Rectal smooth muscle tissue (tissue), 1 donor: ENCODE measurements at regions not wholly inside any gene's neighbourhood (a gene's known extent, or its start where the extent isn't known, plus 50 kb on each side); places are given as distances from the start of the nearest gene placed in this dataset.
"Not testable (repeated sequence)": the region's sequence is repeated elsewhere in the genome, so short reads cannot be mapped to it uniquely, and the experiment has no call there.

Experiments used
- H3K27ac ChIP-seq: one replicate; pipeline ENCODE4 v1.7.0; 2013; ENCODE audit warnings: low read depth, low read length, inconsistent platforms
- H3K27me3 ChIP-seq: one replicate; pipeline ENCODE4 v1.7.0; 2013; ENCODE audit warnings: low read length; ENCODE audit not compliant: control insufficient read depth, insufficient read depth
- H3K36me3 ChIP-seq: one replicate; pipeline ENCODE4 v1.7.0; 2013; ENCODE audit warnings: low read length; ENCODE audit not compliant: control insufficient read depth, insufficient read depth
- H3K4me1 ChIP-seq: one replicate; pipeline ENCODE4 v1.7.0; 2013; ENCODE audit warnings: low read length; ENCODE audit not compliant: control insufficient read depth, insufficient read depth
- H3K4me3 ChIP-seq: one replicate; pipeline ENCODE4 v1.7.0; 2013; ENCODE audit warnings: low read length
- H3K9ac ChIP-seq: one replicate; pipeline ENCODE4 v1.7.0; 2013; ENCODE audit warnings: low read length

DNA sequence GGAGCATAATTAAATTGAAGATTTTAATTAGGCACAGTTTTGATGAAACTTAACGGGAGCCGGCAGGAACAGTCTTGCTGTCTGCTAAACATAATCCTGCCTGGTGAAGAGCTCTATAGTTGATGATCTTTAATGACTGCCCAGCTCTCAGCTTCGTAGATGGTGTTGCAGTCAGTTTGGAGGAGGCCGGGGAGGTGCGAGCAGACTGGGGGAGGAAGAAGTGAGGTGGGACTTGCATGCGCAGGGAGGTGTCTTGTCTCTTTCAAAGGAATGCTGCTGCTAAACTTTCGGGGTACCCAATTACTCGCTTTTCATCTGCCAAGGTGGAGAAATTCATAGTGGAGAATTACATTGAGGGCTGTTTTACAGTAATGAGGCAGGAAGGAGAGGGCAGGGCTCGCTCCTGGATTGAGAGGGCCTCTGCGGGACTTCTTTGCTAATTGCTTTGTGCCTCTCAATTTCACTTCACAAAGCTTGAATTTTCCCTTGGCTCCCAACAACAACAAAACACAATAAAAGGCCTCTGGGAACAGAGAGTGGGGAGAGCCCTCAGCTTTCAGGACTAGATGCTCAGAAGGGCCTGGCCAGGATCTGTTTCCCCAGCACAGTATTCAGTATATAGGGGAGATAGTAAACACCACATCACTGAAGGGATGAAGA is 257.9 kb upstream of the ADRA1B start:
- H3K36me3 ChIP-seq: no peaks in the 10 kb centered on the region
- H3K27me3 ChIP-seq: no peaks in the 10 kb centered on the region
- no peak overlapping the region for H3K9ac ChIP-seq
- H3K27ac ChIP-seq: no peak overlapping the region
- H3K4me3 ChIP-seq: no peak overlapping the region
- no peaks in the 10 kb centered on the region for H3K4me1 ChIP-seq

- no peaks in the 10 kb centered on the region for H3K36me3 ChIP-seq
- H3K27ac ChIP-seq: no peak overlapping the region
- H3K27me3 ChIP-seq: no peaks in the 10 kb centered on the region
- no peaks in the 10 kb centered on the region for H3K4me1 ChIP-seq
- H3K9ac ChIP-seq: no peak overlapping the region
- no peak overlapping the region for H3K4me3 ChIP-seq
These were observed 255.9 kb upstream of the ADRA1B start for GRCh38 chr5:159660401-159660800.

DNA sequence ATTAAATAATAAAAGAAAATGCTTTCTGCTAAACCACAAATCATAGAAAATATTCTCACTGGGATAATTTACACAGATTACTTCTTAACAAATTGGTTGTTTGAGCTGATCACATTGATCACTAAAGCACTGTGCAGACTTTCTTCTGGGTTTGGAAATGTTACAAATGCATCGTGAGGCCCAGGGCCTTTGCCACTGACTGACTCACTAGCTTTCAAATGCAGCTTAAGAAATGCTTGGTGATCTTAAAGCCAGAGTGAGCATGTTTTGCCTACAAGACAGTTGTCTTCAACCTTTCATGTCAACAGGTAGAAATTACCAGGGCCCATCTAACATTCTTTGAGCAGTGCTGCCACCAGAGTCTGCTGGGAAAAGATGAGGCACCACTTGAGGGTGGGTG is 252.3 kb upstream of the ADRA1B start:
- Histone ChIP-seq H3K4me3 (no peak overlapping the region), H3K4me1 (no peaks in the 10 kb centered on the region), H3K36me3 (no peaks in the 10 kb centered on the region), H3K27me3 (no peaks in the 10 kb centered on the region), H3K27ac (no peak overlapping the region), H3K9ac (no peak overlapping the region)

GRCh38 chr5:159667286-159667685 is 249.0 kb upstream of the ADRA1B start:
- Histone ChIP-seq H3K4me3 (no peak overlapping the region), H3K4me1 (no peaks in the 10 kb centered on the region), H3K27me3 (no peaks in the 10 kb centered on the region), H3K9ac (no peak overlapping the region), H3K27ac (no peak overlapping the region), H3K36me3 (no peaks in the 10 kb centered on the region)

DNA sequence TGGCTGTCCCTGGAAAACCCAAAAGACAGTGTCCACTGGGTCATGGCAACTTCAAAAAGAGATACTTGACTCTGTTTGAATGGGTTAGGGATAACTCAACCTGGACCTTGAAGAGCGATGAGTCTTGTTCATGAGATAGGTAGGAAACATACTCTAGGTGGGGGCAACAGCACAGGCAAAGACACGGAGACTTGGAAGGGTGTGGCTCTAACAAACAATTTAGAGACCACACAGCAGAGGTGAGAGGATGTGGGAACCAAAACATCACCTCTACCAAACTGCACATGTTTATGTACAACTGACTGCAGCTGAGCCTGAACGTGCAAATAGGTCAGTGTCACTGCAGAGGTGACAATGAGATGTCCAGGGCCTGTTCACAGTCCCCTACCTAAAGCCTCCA is 247.7 kb upstream of the ADRA1B start:
- H3K9ac ChIP-seq: no peak overlapping the region
- no peak overlapping the region for H3K4me3 ChIP-seq
- no peaks in the 10 kb centered on the region for H3K4me1 ChIP-seq
- H3K36me3 ChIP-seq: no peaks in the 10 kb centered on the region
- H3K27ac ChIP-seq: no peak overlapping the region
- no peaks in the 10 kb centered on the region for H3K27me3 ChIP-seq

GRCh38 chr5:159669559-159669958 is 246.7 kb upstream of the ADRA1B start:
- Histone ChIP-seq H3K4me1 (no peaks in the 10 kb centered on the region), H3K36me3 (no peaks in the 10 kb centered on the region), H3K27me3 (no peaks in the 10 kb centered on the region), H3K9ac (no peak overlapping the region), H3K4me3 (no peak overlapping the region), H3K27ac (no peak overlapping the region)

DNA sequence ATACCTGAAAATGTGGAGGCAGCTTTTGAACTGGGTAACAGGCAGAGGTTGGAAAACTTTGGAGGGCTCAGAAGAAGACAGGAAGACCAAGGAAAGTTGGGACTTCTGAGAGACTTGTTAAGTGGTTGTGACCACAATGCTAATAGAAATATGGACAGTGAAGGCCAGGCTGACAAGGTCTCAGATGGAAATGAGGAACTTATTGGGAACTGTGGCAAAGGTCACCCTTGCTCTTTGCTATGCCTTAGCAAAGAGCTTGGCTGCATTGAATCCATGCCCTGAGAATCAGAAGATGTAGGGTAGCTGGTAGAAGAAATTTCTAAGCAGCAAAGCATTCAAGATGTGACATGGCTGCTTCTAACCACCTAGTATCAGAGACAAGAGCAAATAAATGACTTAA is 244.4 kb upstream of the ADRA1B start:
- H3K9ac ChIP-seq: no peak overlapping the region
- H3K27me3 ChIP-seq: no peaks in the 10 kb centered on the region
- no peak overlapping the region for H3K27ac ChIP-seq
- H3K4me1 ChIP-seq: no peaks in the 10 kb centered on the region
- H3K4me3 ChIP-seq: no peak overlapping the region
- H3K36me3 ChIP-seq: no peaks in the 10 kb centered on the region

DNA sequence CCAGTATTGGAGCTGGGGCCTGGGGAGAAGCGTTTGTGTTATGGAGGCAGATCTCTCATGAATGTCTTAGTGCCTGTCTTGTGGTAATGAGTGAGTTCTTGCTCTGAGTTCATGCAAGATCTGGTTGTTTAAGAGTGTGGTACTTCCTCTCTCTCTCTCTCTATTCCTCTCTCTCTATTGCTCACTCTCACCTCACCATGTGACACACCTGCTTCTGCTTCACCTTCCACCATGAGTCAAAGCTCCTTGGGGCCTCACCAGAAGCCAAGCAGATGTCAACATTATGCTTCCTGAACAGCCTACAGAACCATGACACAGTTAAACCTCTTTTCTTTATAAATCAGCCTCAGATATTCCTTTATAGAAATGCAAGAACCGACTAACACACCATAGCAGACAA is 242.7 kb upstream of the ADRA1B start:
- Histone ChIP-seq H3K36me3 (no peaks in the 10 kb centered on the region), H3K27me3 (no peaks in the 10 kb centered on the region), H3K4me1 (no peaks in the 10 kb centered on the region), H3K9ac (no peak overlapping the region), H3K4me3 (no peak overlapping the region), H3K27ac (no peak overlapping the region)

DNA sequence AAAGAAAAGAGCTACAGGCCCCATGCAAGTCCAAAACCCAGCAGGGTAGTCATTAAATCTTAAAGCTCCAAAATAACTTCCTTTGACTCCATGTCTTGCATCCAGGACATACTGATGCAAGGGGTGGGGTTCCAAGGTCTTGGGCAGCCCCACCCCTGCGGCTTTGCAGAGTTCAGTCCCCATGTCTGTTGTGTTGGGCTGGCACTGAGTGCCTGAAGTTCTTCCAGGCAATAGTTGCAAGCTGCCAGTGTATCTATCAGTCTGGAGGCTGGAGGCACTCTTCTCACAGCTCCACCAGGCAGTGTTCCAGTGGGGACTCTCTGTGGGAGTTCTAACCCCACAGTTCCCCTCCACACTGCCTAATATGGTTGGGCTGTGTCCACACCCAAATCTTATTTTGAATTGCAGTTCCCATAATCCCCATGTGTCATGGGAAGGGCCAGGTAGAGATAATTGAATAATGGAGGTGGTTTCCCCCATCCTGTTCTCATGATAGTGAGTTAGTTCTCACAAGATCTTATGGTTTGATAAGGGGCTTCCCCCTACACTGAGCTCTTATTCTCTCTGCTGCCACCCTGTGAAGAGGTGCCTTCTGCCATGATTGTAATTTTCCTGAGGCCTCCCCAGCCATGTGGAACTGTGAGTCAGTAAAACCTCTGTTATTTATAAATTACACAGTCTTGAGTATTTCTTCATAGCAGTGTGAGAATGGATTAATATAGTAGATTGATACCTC is 237.5 kb upstream of the ADRA1B start:
- H3K4me3 ChIP-seq: no peak overlapping the region
- H3K4me1 ChIP-seq: no peaks in the 10 kb centered on the region
- H3K27me3 ChIP-seq: no peaks in the 10 kb centered on the region
- no peak overlapping the region for H3K27ac ChIP-seq
- H3K9ac ChIP-seq: no peak overlapping the region
- no peaks in the 10 kb centered on the region for H3K36me3 ChIP-seq

DNA sequence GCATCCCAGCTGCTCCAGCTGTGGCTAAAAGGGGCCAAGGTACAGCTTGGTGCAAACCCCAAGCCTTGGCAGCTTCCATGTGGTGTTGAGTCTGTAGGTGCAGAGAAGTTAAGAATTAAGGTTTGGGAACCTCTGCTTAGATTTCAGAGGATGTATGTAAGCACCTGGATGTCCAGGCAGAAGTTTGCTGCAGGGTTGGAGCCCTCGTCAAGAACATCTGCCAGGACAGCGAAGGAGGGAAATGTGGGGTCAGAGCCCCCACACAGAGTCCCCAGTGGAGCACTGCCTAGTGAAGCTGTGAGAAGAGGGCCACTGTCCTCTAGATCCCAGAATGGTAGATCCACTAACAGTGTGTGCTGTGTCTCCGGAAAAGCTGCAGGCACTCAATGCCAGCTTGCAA is 236.2 kb upstream of the ADRA1B start:
- Histone ChIP-seq H3K9ac (no peak overlapping the region), H3K27ac (no peak overlapping the region), H3K36me3 (no peaks in the 10 kb centered on the region), H3K4me3 (no peak overlapping the region), H3K27me3 (no peaks in the 10 kb centered on the region), H3K4me1 (no peaks in the 10 kb centered on the region)

DNA sequence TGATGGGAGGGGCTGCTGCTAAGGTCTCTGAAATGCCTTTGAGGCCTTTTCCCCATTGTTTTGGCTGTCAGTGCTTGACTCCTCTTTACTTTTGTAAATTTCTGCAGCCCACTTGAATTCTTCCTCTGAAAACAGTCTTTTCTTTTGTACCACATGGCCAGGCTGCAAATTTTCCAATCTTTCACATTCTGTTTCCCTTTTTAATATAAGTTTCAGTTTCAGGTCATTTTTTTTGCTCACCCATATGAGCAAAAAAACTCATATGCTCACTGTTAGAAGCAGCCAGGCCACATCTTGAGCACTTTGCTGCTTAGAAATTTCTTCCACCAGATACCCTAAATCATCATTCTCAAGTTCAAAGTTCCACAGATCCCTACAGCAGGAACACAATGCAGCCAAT is 234.6 kb upstream of the ADRA1B start:
- Histone ChIP-seq H3K27me3 (no peaks in the 10 kb centered on the region), H3K36me3 (no peaks in the 10 kb centered on the region), H3K4me1 (no peaks in the 10 kb centered on the region), H3K4me3 (no peak overlapping the region), H3K9ac (no peak overlapping the region), H3K27ac (no peak overlapping the region)

DNA sequence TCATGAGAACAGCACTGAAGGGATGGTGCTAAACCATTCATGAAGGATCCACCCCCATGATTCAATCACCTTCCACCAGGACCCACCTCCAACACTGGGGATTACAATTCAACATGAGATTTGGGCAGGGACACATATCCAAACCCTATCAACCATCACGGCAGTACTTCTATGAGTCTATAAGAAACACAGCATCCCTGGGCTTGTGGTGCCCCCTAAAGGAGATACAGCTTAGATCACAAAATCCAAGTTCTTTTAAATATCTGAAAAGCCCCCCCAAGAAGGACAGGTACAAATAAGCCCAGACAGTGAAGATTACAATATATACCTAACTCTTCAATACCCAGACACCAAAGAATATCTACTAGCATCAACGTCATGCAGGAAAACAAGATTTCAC is 233.7 kb upstream of the ADRA1B start:
- Histone ChIP-seq H3K4me3 (no peak overlapping the region), H3K9ac (no peak overlapping the region), H3K27me3 (no peaks in the 10 kb centered on the region), H3K4me1 (no peaks in the 10 kb centered on the region), H3K36me3 (no peaks in the 10 kb centered on the region), H3K27ac (no peak overlapping the region)

- H3K4me3 ChIP-seq, H3K36me3 ChIP-seq, H3K27me3 ChIP-seq, H3K27ac ChIP-seq, H3K4me1 ChIP-seq, H3K9ac ChIP-seq: not testable (repeated sequence)
These were observed 228.4 kb upstream of the ADRA1B start for GRCh38 chr5:159687892-159688291.
